Pons (tissue), 1 donor: ENCODE measurements at regions not wholly inside any gene's neighbourhood (a gene's known extent, or its start where the extent isn't known, plus 50 kb on each side); places are given as distances from the start of the nearest gene placed in this dataset.

Experiments
- DNase-seq: peaks from one replicate; pipeline ENCODE4 v3.0.0-alpha.2; 2016; ENCODE audit warnings: low spot score

DNA sequence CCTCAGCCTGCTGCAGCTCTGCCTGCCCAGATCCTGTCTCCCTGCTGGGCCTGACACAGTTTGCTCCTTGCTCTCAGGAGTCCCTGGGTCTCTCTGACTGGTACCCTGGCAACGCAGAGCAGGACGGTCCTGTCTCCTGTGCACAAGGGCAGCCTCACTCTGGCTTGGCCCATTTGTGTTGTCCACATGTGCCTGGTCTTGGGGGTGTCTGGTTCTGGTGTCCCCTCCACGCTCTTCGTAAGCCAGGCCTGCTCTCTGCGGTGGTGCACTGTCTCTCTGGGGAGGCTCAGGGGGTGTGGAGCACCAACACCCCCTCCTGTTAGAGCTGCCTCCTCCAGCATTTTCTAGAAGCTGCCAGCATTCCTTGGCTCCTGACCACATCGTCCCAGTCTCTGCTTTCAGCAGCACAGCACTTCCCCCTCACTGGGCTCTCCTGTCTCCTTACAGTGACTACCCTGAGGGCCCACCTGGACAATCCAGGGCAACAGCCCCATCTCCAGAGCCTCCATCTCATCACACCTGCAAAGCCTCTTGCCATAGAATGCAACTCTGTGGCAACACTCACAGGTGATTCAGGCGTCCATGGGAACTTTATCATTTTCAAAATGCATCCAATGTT is 235.6 kb upstream of the HS6ST1 start:
- DNase-seq: no peak

DNA sequence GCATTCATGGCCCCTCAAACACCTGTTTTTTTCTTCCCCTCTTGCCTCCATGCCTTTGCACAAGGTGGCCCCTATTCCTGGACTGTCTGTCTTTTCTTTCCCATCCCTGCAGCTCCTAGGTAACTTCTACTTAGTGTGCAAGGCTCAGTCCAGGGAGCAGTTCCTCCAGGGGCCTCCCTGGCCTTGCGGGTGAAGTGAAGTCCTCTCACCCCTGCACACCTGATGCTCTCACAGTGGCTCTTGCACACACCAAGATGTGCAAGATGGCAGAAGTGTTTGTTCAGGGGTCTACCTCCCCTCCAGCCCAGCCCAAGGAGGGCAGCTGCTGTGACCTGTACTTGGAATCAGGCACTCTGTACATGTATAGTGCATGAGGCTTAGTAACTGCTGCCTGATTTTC is 236.8 kb upstream of the HS6ST1 start:
- no peak for DNase-seq

DNA sequence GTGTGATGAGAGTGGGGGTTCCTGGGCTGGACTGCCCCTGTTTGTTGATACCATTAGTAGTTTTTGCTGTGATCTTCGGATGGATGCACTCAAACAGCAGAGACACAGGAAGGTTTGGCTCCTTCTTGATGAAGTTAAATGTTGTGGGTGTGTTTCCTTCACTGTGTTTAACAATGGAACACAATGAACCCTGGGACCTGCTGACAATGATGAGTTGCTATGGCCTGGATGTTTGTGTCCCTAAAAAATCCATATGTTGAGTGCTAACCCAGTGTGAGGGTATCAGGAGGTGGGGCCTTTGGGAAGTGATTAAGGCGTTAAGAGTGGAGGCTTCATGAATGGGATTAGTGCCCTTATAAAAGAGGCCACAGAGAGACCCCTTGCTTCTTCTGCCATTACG is 237.4 kb upstream of the HS6ST1 start:
- no peak for DNase-seq

DNA sequence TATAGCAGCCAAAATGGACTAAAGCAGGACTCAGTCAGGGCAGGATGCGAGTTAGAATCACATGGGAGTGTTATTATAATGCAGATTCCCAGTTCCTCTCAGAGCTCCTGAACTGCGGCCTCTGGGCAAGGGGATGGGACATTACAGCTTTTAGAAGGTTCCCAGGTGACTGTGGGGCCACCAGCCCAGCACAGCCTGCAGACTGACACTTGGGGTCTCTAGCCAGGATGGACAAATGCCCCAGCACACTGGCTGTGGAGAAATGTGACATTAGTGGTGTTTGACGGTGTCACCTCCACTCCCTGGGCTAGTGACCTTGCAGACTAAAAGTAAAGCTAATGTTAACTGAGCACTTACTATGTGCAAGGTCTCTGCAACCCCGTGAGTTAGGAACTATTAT is 238.0 kb upstream of the HS6ST1 start:
- no peak for DNase-seq

DNA sequence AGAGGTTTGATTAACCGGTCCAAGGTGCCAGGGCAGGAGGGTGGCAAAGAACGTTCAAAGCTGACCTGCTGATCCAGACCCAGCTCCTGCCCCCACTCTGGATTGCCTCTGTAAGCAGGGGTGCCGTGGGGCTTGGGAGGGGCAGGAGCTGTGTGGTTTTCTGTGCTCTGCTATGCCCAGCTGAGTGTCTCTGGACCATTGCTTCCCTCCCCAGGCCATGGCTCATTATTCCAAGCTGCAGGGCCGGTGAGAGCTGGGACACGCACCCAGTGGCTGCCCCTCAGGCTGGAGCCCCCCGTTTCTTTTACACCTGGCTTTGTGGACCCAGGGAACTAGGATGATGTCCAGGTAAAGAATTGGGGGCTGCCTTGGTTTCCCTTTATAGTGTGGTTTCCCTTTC is 238.4 kb upstream of the HS6ST1 start:
- no peak for DNase-seq

DNA sequence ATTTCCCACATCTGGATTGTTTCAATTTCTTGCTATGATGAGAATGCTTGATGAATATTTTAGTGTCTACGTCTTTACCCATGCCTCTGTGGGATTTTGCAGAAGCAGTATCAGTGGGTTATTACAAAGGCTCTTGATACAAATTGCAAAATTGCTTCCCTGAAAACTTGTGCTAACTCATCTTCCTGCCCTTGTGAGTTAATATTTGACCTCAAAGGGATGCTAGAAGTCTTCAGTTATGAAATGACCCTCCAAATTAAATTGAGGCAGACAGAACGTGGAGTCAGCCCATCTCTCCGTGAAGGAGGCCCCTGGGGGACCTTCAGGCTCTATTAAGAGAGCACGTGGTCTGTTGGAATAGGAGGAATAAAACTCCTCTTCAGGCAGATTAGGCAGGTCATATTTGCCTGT is 239.2 kb upstream of the HS6ST1 start:
- no peak for DNase-seq

DNA sequence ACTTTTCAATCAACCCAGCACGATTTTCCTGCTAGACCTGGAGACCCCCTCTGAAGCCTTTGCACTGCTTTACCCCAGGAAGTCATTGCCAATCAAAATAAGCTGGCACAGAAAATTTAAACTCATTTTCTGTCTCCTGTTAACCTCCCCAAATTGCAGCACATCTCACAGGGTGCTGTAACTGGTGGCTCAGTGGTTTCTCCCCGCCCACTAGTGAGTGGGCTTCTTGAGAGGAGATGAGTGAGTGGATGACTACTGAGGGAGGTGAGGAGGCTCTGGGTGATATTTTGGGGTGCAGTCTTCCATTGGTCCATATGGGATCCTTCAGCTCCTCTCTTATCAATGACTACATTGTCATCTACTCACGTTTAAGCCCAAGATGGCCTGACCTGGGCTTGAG is 239.8 kb upstream of the HS6ST1 start:
- no peak for DNase-seq

DNA sequence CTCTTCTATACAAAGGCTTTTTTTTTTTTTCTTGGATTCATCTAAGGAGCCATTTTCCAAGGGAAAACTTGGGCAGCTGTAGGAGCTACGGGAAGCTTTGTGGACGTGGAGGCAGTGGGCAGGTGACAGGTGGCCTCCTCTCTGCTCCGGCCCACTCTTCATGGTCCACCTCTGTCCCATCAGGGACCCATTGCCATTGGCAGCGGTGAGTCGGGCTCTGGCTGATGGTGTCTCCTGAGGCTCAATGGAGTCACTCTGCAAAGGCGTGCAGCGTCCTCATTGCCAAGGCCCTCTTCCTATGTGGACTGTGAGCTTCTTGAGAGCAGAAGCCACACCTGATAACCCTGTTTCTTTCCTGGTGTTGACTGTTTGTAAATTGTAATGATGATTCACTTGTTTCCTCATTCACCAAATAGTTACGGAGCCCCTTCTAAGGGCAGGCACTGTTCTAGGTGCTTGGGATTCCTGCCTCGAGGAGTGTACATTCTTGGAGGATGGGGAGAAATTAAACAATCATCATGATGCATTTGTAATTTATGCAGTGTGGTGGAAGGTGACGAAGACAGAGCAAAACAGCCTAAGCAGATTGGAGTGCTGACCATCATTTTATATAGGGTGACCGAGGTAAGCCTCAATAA is 240.3 kb upstream of the HS6ST1 start:
- DNase-seq: no peak

DNA sequence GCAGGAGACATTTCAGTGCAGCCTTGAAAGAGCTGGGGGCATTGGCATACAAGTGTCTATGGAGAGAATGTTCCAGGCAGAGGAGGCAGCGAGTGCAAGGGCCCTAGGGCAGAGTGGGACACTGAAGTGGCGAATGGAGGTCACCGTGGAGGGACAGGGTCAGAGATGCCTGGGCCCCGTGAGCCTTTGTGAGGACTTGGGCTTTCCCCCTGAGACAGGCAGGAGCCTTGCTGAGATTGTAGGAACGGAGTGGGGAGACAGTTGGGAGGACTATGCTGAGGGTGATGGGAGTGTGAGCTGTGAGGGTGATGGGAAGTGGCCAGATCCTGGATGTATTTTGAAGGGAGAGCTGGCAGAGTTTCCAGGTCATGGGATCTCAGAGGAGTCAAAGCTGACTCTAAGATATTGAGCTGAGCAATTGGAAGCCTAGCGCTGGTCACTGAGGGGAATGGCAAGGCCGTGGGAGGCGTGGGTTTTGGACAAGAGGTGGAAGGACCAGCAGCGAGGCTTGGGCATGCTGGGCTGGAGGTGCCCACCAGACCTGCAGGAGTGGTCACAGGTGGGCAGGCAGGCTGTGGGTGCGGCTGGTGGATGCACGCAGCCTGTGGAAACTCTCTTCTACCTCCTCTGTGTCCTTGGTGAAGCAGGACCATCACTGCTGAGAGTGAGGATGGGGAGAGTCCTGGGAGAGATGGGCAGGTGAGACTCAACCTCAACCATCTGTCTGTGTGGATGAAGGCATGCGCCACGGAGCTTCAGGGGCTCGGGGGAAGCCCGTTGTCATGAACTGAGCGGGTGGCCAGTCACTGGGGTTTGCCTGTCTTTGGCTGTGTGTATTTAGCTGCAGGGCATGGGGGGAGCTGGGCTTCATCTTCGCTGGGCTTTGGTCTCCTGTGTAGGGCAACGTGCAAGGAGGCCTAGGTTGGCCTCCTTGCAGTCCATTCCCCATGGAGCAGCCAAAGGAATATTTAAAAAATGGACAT is 241.2 kb upstream of the HS6ST1 start:
- no peak for DNase-seq

DNA sequence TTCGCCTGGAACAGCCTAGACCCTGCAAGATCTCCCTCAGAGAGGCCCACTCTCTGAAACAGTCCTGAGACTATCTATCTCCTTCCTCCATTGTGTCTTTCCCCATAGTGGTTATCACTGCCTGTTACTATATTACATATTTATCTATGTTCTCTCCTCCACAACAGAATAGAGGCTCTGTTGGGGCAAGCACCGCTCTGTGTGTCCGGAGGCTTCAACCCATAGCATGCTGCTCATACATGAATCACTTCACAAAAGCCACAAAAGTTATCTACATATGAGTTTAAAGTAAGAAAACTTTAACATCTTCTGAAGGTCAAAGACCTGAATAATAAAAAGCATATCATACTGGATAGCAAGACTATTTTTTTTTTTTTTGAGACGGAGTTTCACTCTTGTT is 242.1 kb upstream of the HS6ST1 start:
- no peak for DNase-seq

DNA sequence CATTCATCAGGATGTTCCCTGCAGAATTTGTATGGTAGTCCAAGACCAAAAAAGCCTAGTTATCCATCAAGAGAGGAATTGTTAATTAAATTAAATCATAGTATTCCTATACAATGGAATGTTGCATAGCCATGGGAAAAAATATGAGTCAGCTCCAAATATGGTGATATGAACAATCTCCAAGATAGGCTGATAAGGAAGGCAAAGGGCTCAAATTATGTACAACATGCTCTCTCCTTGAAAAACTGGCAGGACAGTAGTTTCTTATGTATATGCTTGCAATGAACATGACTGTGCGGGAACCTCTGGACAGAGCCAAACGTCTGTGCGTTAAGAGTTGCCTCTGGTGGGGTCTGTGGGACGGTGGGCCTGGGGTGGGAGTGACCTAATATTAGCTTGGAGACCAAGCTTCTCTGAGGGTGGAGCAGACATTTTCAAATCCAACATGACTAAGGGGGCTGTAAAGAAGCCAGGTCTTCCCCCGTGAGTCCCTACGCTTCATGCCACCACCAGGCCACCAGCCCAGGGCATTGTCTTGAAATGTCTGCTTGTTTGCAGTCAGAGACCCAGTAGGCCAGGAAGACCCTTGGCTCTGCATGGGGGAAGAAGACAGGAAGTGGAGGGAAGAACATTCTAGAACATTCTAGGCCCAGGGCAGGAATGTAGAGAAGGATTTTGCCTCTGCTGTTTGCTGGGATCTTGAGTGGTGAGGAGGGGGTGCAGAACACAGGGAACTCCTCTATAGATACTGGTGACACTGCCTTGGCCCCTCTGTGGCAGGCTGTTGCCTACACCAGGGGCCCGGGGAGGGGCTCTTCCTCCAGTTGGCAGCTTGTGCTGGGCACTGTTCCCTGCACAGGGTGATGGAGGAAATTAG is 244.0 kb upstream of the HS6ST1 start:
- no peak for DNase-seq

DNA sequence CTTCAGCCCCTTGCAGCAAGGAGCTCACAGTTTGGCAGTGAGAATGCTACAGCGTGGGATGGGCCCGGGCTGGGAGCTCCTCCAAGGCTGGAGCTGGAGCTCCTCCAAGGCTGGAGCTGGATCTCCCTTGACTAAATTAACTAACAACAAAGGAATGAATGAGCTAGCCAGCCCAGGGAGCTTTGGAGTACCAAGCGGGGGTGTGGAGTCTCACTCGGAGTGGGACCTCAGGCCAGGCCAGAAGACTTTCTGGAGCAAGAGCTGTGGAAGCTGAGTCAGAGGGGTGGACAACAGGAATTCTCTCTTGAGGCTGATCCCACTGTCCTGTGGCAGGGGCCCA is 244.7 kb upstream of the HS6ST1 start:
- DNase-seq: peak; percentile 41

DNA sequence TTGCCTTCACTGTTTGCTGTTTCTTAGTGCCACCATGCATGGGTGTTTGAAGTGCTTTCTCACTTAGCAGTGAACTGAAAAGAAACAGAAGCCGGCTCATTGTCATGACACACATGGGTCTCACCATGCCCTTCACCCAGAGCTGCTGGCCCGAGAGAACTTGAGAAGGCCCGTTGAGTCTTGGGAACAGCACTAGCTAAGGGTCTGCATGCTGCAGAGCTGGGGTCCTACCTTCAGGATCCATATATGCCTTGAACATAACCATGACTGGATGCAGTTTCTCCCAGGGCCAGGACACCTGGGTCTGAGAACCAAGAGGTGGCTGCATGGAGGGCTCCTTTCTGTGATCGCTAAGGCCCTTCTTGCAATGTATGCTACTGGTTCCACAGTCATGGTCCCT is 245.5 kb upstream of the HS6ST1 start:
- no peak for DNase-seq

DNA sequence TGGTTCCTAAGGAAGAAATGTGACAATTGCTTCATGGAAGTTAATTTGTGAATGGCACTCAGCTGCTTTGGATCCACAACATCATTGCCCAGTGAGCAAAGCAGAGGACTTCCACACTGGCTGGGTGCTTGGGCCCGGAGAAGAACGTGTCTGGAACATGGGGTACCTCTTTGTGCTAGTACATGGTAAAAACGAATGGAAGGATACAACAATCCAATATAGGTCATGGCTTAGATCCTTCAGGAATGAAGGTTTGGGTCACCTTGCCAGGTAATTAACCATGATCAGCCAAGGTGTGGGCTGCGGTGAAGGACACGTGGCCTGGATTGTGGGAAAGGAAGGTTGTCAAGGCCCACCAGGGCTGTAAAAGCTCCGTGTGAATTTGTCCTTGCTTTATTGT is 245.9 kb upstream of the HS6ST1 start:
- no peak for DNase-seq

DNA sequence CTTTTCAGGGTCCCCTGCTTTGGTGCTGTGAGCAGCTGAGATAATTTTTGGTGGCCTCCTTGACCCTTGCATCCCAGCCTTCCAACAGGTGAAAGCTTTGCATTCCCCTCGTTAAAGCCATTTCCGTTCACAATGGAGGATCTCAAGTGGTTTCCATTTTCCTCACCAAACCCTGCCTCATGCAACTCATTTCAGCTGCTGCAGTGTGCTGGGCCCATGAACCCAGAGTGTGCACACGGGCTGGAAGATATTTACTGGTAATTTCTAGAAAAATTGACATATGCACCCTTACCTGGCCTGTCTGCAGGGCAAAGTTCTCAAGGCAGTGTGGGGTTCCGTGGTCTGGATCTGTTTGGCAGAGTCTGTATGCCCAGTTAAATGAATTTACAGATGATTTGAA is 246.8 kb upstream of the HS6ST1 start:
- no peak for DNase-seq

DNA sequence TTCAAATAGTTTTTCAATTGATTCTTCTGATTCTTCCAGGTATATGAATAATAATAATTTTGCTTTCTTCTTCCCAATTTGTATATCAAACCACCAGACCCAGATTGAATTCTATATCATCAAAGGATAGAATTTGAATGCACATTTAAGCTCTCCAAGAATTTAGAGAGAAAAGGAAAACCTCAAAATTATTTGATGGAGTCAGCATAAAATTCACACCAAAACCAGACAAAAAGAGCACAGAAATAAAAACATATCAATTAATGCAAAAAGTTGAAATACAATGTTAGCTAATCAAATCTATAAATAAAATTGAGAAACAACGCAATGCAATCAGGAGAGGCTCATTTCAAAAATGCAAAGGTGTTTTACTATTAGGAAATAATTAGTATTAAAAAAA is 248.0 kb upstream of the HS6ST1 start:
- no peak for DNase-seq

DNA sequence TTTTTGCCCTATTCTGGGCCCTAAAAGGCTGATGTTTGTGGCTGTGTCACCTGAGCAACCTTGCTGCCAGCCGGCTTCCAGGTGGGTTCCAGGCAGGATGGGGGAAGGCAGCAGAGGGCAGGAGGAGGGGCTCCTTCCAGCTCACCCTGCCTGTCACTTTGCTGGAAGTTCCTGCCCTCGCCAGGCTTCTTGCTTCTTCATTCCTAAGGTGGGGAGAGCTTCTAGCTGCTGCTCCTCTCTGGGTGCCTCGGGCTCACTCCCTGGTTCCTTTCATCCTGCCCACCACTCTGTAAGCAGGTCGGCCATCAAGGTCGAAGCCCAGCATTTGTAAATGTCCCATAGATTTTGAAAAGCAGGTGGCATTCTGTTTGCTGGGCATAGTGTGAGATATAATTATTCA is 249.4 kb upstream of the HS6ST1 start:
- DNase-seq: no peak

DNA sequence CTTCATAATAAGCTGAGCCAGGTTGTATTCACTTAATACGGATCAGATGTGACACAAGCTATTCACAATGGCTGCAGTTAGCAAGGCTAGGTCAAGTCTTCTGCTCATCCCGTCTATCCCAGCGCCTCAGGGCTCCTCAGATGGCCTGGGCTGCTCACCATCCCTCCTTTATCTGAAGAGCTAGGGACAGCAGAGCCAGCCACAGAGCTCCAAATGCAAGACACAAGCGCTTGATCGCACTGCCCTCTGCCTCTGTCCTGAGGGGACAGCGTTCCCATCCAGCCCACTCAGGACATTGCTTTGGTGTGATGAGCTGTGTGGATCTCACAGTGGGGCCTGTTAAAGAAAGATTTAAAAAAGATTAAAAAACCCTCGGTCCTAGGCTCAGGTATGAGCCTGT is 254.4 kb upstream of the HS6ST1 start:
- no peak for DNase-seq

DNA sequence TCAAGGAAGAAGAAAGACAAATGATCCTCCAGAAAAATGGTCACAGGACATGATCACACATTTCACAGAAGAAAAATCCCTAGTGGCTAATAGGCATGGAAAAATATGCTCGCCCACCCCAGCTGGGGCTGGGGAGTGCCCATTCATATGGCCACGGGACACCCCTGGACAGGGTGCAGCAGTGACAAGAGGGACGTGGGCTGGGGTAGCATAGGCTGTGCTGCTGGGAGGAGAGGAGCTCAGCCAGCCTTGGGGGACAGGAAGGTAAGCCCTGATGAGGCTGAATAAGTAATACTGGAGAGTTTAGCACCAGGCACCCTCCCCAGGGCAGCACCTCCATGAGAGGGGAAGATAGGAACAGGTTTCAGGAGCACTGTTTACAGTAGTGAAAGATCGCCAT is 254.9 kb upstream of the HS6ST1 start:
- no peak for DNase-seq

DNA sequence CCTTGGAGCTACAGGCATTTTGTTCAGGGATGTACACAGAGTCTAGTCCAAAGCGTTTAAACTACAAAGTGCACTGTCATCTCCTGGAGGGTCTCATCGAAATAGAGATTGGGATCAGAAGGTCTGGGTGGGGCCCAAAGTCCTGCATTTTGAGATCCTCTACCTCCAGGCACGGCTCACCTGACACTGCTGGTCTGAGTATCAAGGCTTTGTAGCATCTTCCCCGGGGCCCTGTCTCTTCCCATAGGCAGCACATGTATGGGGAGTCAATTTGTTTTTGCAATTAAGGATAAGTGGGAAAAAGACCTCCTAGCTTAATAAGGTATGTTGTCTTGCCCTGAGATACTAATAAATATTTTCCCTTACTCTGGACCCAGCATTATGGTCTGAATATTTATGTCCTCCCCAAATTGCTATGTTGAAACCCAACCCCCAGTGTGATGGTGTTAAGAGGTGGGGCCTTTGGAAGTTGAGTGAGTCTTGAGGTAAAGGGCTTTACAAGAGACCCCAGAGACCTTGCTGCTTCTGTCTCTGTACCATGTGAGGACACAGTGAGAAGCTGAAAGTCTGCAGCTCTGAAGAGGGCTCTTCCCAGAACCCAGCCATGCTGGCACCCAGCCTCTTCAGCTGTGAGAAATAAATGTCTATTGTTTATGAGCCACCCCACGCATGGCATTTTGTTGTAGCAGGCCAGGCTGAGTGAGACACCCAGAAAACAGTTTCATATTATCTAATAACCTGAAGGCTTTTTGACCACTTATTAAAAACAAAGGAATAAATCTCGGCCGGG is 258.7 kb upstream of the HS6ST1 start:
- DNase-seq: peak; percentile 47
